Body of pancreas (tissue), 4 donors: ENCODE measurements at regions not wholly inside any gene's neighbourhood (a gene's known extent, or its start where the extent isn't known, plus 50 kb on each side); places are given as distances from the start of the nearest gene placed in this dataset.

ENCODE experiments used
- CTCF ChIP-seq, 7 experiments: fragments of 450-650 bp in 4 of 7; fragments of 200-600 bp in 3 of 7; sonication (generic) in 3 of 7; IDR thresholded peaks; one replicate each; pipeline ENCODE4 v1.5.1; 2016 to 2019; ENCODE audit warnings: antibody characterized with exemption in 7 of 7
- POLR2A ChIP-seq, 3 donors: fragments of 450-650 bp; IDR thresholded peaks; one replicate each; pipeline ENCODE4 v1.6.1; 2016; ENCODE audit warnings: antibody characterized with exemption in 3 of 3, mild to moderate bottlenecking in 2 of 3

GRCh38 chr18:62663731-62664336 is 51.5 kb upstream of the PHLPP1 start:
- no peak for TF ChIP-seq CTCF (IDR thresholded peaks at IDR 0.05)
- no peak for TF ChIP-seq POLR2A (IDR thresholded peaks at IDR 0.05)
